ENCODE measurements at regions not wholly inside any gene's neighbourhood (a gene's known extent, or its start where the extent isn't known, plus 50 kb on each side); places are given as distances from the start of the nearest gene placed in this dataset.

DNA sequence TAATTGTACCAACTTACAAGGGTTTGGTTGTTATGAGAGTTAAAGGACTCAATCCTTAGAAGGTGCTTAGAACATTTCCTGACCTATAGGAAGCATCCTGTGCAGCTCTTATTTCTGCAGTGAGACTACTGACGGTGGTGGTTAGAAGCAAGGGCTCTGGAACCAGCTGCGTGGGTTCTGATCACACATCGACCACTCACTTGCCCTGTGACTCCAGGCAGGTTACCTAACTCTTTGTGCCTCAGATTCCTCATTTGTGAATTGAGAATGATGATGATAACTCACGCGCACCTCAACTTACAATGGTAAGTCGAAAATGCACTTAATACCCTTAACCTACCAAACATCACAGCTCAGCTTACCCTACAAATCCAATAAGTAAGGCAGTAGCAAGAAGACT lies 80.7 kb upstream of the SPATA12 start:
- intact Hi-C loops (cut with DNase I): no loop called here
- H3K9ac ChIP-seq (ENCODE audit: low read length in 3 of 3): no peak overlapping the region
- no peak for FAIRE-seq

DNA sequence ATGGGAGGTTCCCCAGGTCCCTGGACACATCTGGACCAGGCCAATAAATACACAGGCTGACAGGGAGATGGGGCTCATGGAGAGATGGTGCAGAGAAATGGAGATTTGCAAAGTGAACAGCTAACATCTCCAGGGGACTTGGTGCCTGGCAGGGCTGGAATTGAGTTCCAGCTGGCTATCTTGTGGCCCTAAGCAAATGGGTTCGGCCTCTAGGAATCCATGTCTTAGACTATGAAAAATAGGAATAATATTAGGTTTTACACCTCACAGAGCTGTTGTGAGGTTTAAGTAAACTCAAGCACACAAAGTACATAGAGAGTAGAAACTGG lies 82.9 kb upstream of the SPATA12 start:
- FAIRE-seq (no peak), DNase-seq (no peak)
- TF ChIP-seq, protein P1, sequence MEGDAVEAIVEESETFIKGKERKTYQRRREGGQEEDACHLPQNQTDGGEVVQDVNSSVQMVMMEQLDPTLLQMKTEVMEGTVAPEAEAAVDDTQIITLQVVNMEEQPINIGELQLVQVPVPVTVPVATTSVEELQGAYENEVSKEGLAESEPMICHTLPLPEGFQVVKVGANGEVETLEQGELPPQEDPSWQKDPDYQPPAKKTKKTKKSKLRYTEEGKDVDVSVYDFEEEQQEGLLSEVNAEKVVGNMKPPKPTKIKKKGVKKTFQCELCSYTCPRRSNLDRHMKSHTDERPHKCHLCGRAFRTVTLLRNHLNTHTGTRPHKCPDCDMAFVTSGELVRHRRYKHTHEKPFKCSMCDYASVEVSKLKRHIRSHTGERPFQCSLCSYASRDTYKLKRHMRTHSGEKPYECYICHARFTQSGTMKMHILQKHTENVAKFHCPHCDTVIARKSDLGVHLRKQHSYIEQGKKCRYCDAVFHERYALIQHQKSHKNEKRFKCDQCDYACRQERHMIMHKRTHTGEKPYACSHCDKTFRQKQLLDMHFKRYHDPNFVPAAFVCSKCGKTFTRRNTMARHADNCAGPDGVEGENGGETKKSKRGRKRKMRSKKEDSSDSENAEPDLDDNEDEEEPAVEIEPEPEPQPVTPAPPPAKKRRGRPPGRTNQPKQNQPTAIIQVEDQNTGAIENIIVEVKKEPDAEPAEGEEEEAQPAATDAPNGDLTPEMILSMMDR (IDR thresholded peaks at IDR 0.05; ENCODE audit: borderline replicate concordance, extremely low read depth, insufficient read depth): no peak
- intact Hi-C loops (cut with DNase I): no loop called here
- no peak overlapping the region for H3K9ac ChIP-seq (ENCODE audit: low read length in 3 of 3)
- H3K27me3 ChIP-seq (ENCODE audit: control insufficient read depth, insufficient read depth, low read length): no peaks in the 10 kb centered on the region
- H3K4me3 ChIP-seq (ENCODE audit: low read length in 3 of 3): no peak overlapping the region
- H3K4me1 ChIP-seq (ENCODE audit: control insufficient read depth in 2 of 3, insufficient read depth in 2 of 3, low read depth in 1 of 3, low read length in 3 of 3): no peaks in the 10 kb centered on the region
- no peaks in the 10 kb centered on the region for H3K36me3 ChIP-seq (ENCODE audit: control insufficient read depth in 2 of 3, insufficient read depth in 3 of 3, low read length in 3 of 3)
- H3K27ac ChIP-seq (ENCODE audit: low read depth in 2 of 2, low read length in 2 of 2): no peak overlapping the region
- H3K9me3 ChIP-seq (ENCODE audit: control insufficient read depth in 2 of 3, insufficient read depth in 1 of 3, low read length in 3 of 3): no peaks in the 10 kb centered on the region

More for the DNA sequence above, 80.7 kb upstream of the SPATA12 start:
- no peaks in the 10 kb centered on the region for H3K27me3 ChIP-seq (ENCODE audit: control insufficient read depth, insufficient read depth, low read length)
- no peaks in the 10 kb centered on the region for H3K9me3 ChIP-seq (ENCODE audit: control insufficient read depth in 2 of 3, insufficient read depth in 1 of 3, low read length in 3 of 3)
- peaks cover 0 to 2% (median 0%) of the 10 kb centered on the region in 3 donors for H3K4me1 ChIP-seq (ENCODE audit: control insufficient read depth in 2 of 3, insufficient read depth in 2 of 3, low read depth in 1 of 3, low read length in 3 of 3)
- TF ChIP-seq, protein P1 (IDR thresholded peaks at IDR 0.05; ENCODE audit: borderline replicate concordance, extremely low read depth, insufficient read depth): no peak
- no peak overlapping the region for H3K27ac ChIP-seq (ENCODE audit: low read depth in 2 of 2, low read length in 2 of 2)
- no peak for DNase-seq
- H3K36me3 ChIP-seq (ENCODE audit: control insufficient read depth in 2 of 3, insufficient read depth in 3 of 3, low read length in 3 of 3): no peaks in the 10 kb centered on the region
- no peak overlapping the region for H3K4me3 ChIP-seq (ENCODE audit: low read length in 3 of 3)

DNA sequence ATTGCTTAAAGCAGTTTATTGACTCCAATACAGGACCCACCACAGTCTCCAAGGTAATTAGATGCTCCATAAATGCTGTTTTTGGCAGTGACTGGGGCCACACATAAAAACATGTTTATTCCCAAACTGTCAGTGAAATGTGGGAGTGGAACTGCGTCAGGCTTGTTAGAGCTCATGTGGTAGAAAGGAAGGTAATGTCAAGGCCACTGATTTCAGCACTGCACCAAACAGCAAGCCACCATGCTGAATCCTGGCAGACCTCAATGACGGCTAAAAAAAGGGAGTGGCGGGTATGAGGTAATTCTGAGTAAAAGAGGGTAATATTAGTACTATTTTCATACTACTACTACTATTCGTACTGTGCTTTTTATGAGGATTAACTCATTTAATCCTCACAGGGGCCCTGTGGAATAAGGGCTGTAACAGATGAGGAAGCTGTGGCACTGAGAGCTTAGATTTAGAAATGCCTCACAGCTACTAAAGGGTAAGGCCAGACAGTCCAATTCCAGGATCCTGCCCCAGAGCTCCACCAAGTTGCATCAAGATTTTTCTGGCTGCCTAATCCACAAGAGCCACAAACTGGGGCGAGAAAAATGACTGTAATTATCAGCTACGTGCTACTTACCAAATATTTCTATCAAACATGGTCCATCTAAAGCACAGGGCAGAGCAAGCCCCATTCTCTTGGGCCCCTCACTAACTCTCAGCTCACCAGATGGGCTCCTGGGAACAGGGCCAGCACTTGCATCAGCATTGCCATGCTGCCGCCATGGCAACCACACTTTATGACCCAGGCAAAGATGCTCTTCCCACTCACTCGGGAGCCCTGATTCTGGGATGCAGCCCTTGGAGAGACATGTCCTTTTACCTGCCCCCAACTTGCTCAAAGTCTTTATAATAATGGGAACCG lies 83.6 kb upstream of the SPATA12 start:
- intact Hi-C loops (cut with DNase I): no loop called here
- TF ChIP-seq, protein P1 (IDR thresholded peaks at IDR 0.05; ENCODE audit: borderline replicate concordance, extremely low read depth, insufficient read depth): no peak
- Histone ChIP-seq H3K4me3 (ENCODE audit: low read length in 3 of 3) (no peak overlapping the region), H3K9me3 (ENCODE audit: control insufficient read depth in 2 of 3, insufficient read depth in 1 of 3, low read length in 3 of 3) (no peaks in the 10 kb centered on the region), H3K36me3 (ENCODE audit: control insufficient read depth in 2 of 3, insufficient read depth in 3 of 3, low read length in 3 of 3) (no peaks in the 10 kb centered on the region), H3K9ac (ENCODE audit: low read length in 3 of 3) (no peak overlapping the region), H3K27ac (ENCODE audit: low read depth in 2 of 2, low read length in 2 of 2) (no peak overlapping the region), H3K4me1 (ENCODE audit: control insufficient read depth in 2 of 3, insufficient read depth in 2 of 3, low read depth in 1 of 3, low read length in 3 of 3) (no peaks in the 10 kb centered on the region), H3K27me3 (ENCODE audit: control insufficient read depth, insufficient read depth, low read length) (no peaks in the 10 kb centered on the region)
- no peak for FAIRE-seq
- DNase-seq: peak in 4 of 5 donors; percentile 59 to 74 (median 66)

Data from kidney (tissue), 13 donors.